SK-N-SH (cell line): ENCODE measurements at regions not wholly inside any gene's neighbourhood (a gene's known extent, or its start where the extent isn't known, plus 50 kb on each side); places are given as distances from the start of the nearest gene placed in this dataset.

ENCODE experiments used
- CTCF ChIA-PET: fragments of 300-600, 350-600 bp; formaldehyde crosslinking; extraction: SDS; loops from one replicate; lab custom pipeline; 2021; lab: Yijun Ruan, JAX
- POLR2A ChIA-PET: fragments of 350-600 bp; sonication (Branson Sonifier 250); formaldehyde crosslinking; extraction: SDS; loops from one replicate; lab custom pipeline; 2020; ENCODE audit warnings: antibody characterized with exemption, inconsistent platforms; lab: Yijun Ruan, JAX
- DNase-seq: peaks from one replicate; pipeline ENCODE4 v3.0.0; 2012
- H2AFZ ChIP-seq: fragments of 200-600 bp; sonication (generic); 2 replicates; pipeline ENCODE4 v1.8.1; 2016; ENCODE audit warnings: antibody characterized with exemption, mild to moderate bottlenecking, low read depth
- H3F3A ChIP-seq: fragments of 200-600 bp; sonication (generic); replicated peaks from 2 replicates; pipeline ENCODE3; 2016; ENCODE audit warnings: antibody characterized with exemption, mild to moderate bottlenecking; ENCODE audit not compliant: insufficient read depth
- H3K27ac ChIP-seq, 2 experiments: fragments of 200-500 bp in 1 of 2; fragments of 200-600 bp in 1 of 2; sonication (Bioruptor generic) in 1 of 2; sonication (generic), shearing (Covaris generic) in 1 of 2; 2 replicates each; pipeline versions ENCODE4 v1.5.1 to v1.6.1; 2014 to 2016; ENCODE audit warnings: low read depth in 2 of 2, inconsistent platforms in 1 of 2, low read length in 1 of 2, mild to moderate bottlenecking in 1 of 2, mixed read lengths in 1 of 2
- H3K27me3 ChIP-seq: fragments of 200-600 bp; sonication (generic), shearing (Covaris generic); 2 replicates; pipeline ENCODE4 v1.6.1; 2016; ENCODE audit warnings: mixed run types; ENCODE audit not compliant: insufficient read depth
- H3K36me3 ChIP-seq, 2 experiments: fragments of 200-500 bp in 1 of 2; fragments of 200-600 bp in 1 of 2; sonication (Bioruptor generic) in 1 of 2; sonication (generic) in 1 of 2; replicated peaks in 1 of 2; 2 replicates each; pipeline versions ENCODE3 to v1.5.1; 2014 to 2016; ENCODE audit warnings: low read length in 1 of 2, mild to moderate bottlenecking in 1 of 2; ENCODE audit not compliant: insufficient read depth in 2 of 2, control insufficient read depth in 1 of 2
- H3K4me1 ChIP-seq, 2 experiments: fragments of 200-500 bp in 1 of 2; fragments of 200-600 bp in 1 of 2; sonication (Bioruptor generic) in 1 of 2; sonication (generic), shearing (Covaris generic) in 1 of 2; 2 replicates each; pipeline versions ENCODE4 v1.5.1 to v1.6.1; 2014 to 2016; ENCODE audit warnings: low read depth in 1 of 2, low read length in 1 of 2, mixed run types in 1 of 2; ENCODE audit not compliant: insufficient read depth in 2 of 2, control insufficient read depth in 1 of 2
- H3K4me2 ChIP-seq: fragments of 200-600 bp; sonication (generic), shearing (Covaris generic); 2 replicates; pipeline ENCODE4 v1.6.1; 2017; ENCODE audit warnings: mixed run types
- H3K4me3 ChIP-seq, 2 experiments: fragments of 200-500 bp in 1 of 2; fragments of 200-600 bp in 1 of 2; sonication (Bioruptor generic) in 1 of 2; sonication (generic), shearing (Covaris generic) in 1 of 2; 2 replicates each; pipeline versions ENCODE4 v1.5.1 to v1.8.1; 2014 to 2016; ENCODE audit warnings: low read depth in 2 of 2, inconsistent platforms in 1 of 2, low read length in 1 of 2, mild to moderate bottlenecking in 1 of 2, mixed read lengths in 1 of 2, moderate library complexity in 1 of 2
- H3K79me2 ChIP-seq: fragments of 200-600 bp; sonication (generic); 2 replicates; pipeline ENCODE4 v1.8.1; 2017; ENCODE audit warnings: mild to moderate bottlenecking; ENCODE audit not compliant: insufficient read depth
- H3K9ac ChIP-seq: fragments of 200-600 bp; sonication (generic); 2 replicates; pipeline ENCODE4 v1.6.1; 2017; ENCODE audit warnings: mixed run types
- H3K9me2 ChIP-seq: fragments of 200-600 bp; sonication (generic); 2 replicates; pipeline ENCODE4 v1.6.1; 2017; ENCODE audit warnings: mixed run types
- H3K9me3 ChIP-seq: fragments of 200-600 bp; sonication (generic); 2 replicates; pipeline ENCODE4 v1.6.1; 2017; ENCODE audit warnings: mixed run types, mild to moderate bottlenecking, moderate library complexity
- H4K20me1 ChIP-seq: fragments of 200-600 bp; sonication (generic); 2 replicates; pipeline ENCODE4 v1.6.1; 2017; ENCODE audit warnings: mild to moderate bottlenecking, mixed run types; ENCODE audit not compliant: insufficient read depth
- CHD2 ChIP-seq: fragments of 150-350 bp; IDR thresholded peaks from 2 replicates; pipeline ENCODE4 v1.6.1; 2018; ENCODE audit warnings: low read length; ENCODE audit not compliant: partially characterized antibody
- EP300 ChIP-seq, 2 experiments: IDR thresholded peaks; 2 replicates each; pipeline versions ENCODE4 v1.4.0 to v1.6.1; 2012; ENCODE audit warnings: borderline replicate concordance in 1 of 2, low read depth in 1 of 2, low read length in 1 of 2
- EZH2phosphoT487 ChIP-seq: fragments of 200-600 bp; sonication (generic); IDR thresholded peaks from 2 replicates; pipeline ENCODE4 v1.6.1; 2017; ENCODE audit warnings: low read depth, mixed run types, mild to moderate bottlenecking, antibody characterized with exemption, moderate library complexity, borderline replicate concordance
- FOXJ3 ChIP-seq: sonication (generic); formaldehyde crosslinking; IDR thresholded peaks from 2 replicates; pipeline ENCODE4 v1.5.1; 2020; ENCODE audit warnings: mild to moderate bottlenecking, missing genetic modification reagents
- GATA2 ChIP-seq: sonication (generic); formaldehyde crosslinking; IDR thresholded peaks from 2 replicates; pipeline ENCODE4 v1.5.0; 2020; ENCODE audit warnings: mild to moderate bottlenecking, missing genetic modification reagents
- JUND ChIP-seq: IDR thresholded peaks from 2 replicates; pipeline ENCODE4 v1.4.0; 2012
- MEF2A ChIP-seq: IDR thresholded peaks from 2 replicates; pipeline ENCODE4 v1.4.0; 2012; ENCODE audit warnings: low read depth, borderline replicate concordance
- NFIC ChIP-seq: IDR thresholded peaks from 2 replicates; pipeline ENCODE4 v1.4.0; 2012; ENCODE audit warnings: borderline replicate concordance
- RAD21 ChIP-seq: IDR thresholded peaks from 2 replicates; pipeline ENCODE4 v1.6.1; 2012; ENCODE audit warnings: mild to moderate bottlenecking, low read length
- RXRA ChIP-seq: IDR thresholded peaks from 2 replicates; pipeline ENCODE4 v1.4.0; 2012; ENCODE audit warnings: low read depth, mild to moderate bottlenecking, borderline replicate concordance
- SMC3 ChIP-seq: IDR thresholded peaks from 2 replicates; pipeline ENCODE4 v1.6.1; 2012; ENCODE audit warnings: low read depth, low read length, improper control_type of control experiment
- TCF12 ChIP-seq: IDR thresholded peaks from 2 replicates; pipeline ENCODE4 v1.4.0; 2012
- TEAD4 ChIP-seq: IDR thresholded peaks from 2 replicates; pipeline ENCODE4 v1.4.0; 2012; ENCODE audit warnings: mild to moderate bottlenecking, borderline replicate concordance; ENCODE audit not compliant: insufficient read depth
- YY1 ChIP-seq: IDR thresholded peaks from 2 replicates; pipeline ENCODE4 v1.4.0; 2012; ENCODE audit warnings: low read depth, mild to moderate bottlenecking
- WGBS: methylation state at CpG from one replicate; pipeline ENCODE4 v1.1.6; 2017; ENCODE audit warnings: low lambda C conversion rate; 5-methylcytosine and 5-hydroxymethylcytosine counted together
- TF ChIP-seq, protein P1 (sequence below): IDR thresholded peaks from 2 replicates; pipeline ENCODE4 v1.4.0; 2012; ENCODE audit warnings: low read depth
- TF ChIP-seq, protein P2 (sequence below): fragments of 200-600 bp; sonication (generic); IDR thresholded peaks from 2 replicates; pipeline ENCODE4 v1.6.1; 2017; ENCODE audit warnings: antibody characterized with exemption, mild to moderate bottlenecking, moderate library complexity
- TF ChIP-seq, protein P3 (sequence below): IDR thresholded peaks from 2 replicates; pipeline ENCODE4 v1.4.0; 2012; ENCODE audit warnings: low read depth, borderline replicate concordance
- TF ChIP-seq, protein P4 (sequence below): fragments of 150-350 bp; IDR thresholded peaks from 2 replicates; pipeline ENCODE4 v1.6.1; 2016; ENCODE audit warnings: mild to moderate bottlenecking, low read depth, low read length

DNA sequence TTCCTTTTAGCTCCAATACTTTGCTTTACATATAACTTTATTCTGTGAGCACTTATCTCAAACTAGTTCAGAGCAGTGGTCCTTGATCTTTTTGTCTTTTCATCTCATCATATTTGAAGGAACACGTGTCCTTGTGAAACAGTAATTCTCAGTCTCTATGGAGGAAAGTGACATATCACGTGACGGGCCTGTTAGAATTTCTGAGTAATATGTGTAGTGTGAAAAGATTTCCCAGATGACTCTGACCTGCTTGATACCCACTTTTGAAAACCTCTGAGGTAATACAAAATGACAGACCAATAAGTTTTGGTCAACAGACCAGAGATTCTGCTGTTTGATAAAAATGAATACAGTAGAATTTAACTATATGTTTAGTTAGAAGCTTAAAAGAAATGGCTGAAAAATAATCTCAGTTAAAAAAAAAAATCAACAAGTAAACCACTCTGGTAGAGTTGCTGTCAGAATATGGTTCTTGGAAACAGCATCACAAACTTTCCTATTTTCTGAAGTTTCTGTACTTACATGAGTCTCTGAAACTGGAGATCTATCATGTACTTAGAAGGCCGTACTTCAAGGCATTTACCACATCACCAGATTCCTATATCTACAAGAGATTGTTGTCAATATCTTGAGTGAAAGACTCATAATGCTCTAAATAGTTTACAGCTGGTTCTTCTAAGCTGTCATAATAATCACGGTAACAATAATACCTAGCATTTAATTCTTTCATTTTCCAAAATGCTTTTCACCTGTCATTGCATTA is 590.2 kb upstream of the TBL1XR1 start:
- DNase-seq, result no peak
- no peak overlapping the region for H2AFZ ChIP-seq
- CTCF ChIA-PET, result interaction anchor here (1.3 kb wide), 1 partner anchor 9 kb away, joined by 4 read pairs; no protein-coding TSS in a partner anchor
- H3K9me2 ChIP-seq, result no peaks in the 10 kb centered on the region
- no peak overlapping the region for H3K9ac ChIP-seq
- no peaks in the 10 kb centered on the region for H3K27me3 ChIP-seq
- TF ChIP-seq EZH2phosphoT487 (no peak), RXRA (no peak), MEF2A (no peak), FOXJ3 (CRISPR knock-in tag) (no peak), CHD2 (no peak), SMC3 (no peak), YY1 (no peak), EP300 (IDR thresholded peaks at IDR 0.05; ENCODE audit: borderline replicate concordance in 1 of 2, low read depth in 1 of 2, low read length in 1 of 2) (no peak), RAD21 (no peak), JUND (no peak), GATA2 (no peak), NFIC (no peak), TEAD4 (no peak), TCF12 (no peak)
- TF ChIP-seq, protein P1, sequence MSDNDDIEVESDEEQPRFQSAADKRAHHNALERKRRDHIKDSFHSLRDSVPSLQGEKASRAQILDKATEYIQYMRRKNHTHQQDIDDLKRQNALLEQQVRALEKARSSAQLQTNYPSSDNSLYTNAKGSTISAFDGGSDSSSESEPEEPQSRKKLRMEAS, result no peak
- TF ChIP-seq, protein P2, sequence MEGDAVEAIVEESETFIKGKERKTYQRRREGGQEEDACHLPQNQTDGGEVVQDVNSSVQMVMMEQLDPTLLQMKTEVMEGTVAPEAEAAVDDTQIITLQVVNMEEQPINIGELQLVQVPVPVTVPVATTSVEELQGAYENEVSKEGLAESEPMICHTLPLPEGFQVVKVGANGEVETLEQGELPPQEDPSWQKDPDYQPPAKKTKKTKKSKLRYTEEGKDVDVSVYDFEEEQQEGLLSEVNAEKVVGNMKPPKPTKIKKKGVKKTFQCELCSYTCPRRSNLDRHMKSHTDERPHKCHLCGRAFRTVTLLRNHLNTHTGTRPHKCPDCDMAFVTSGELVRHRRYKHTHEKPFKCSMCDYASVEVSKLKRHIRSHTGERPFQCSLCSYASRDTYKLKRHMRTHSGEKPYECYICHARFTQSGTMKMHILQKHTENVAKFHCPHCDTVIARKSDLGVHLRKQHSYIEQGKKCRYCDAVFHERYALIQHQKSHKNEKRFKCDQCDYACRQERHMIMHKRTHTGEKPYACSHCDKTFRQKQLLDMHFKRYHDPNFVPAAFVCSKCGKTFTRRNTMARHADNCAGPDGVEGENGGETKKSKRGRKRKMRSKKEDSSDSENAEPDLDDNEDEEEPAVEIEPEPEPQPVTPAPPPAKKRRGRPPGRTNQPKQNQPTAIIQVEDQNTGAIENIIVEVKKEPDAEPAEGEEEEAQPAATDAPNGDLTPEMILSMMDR, result no peak
- TF ChIP-seq, protein P3, sequence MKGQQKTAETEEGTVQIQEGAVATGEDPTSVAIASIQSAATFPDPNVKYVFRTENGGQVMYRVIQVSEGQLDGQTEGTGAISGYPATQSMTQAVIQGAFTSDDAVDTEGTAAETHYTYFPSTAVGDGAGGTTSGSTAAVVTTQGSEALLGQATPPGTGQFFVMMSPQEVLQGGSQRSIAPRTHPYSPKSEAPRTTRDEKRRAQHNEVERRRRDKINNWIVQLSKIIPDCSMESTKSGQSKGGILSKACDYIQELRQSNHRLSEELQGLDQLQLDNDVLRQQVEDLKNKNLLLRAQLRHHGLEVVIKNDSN, result no peak
- TF ChIP-seq, protein P4, sequence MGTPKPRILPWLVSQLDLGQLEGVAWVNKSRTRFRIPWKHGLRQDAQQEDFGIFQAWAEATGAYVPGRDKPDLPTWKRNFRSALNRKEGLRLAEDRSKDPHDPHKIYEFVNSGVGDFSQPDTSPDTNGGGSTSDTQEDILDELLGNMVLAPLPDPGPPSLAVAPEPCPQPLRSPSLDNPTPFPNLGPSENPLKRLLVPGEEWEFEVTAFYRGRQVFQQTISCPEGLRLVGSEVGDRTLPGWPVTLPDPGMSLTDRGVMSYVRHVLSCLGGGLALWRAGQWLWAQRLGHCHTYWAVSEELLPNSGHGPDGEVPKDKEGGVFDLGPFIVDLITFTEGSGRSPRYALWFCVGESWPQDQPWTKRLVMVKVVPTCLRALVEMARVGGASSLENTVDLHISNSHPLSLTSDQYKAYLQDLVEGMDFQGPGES, result no peak
- TF ChIP-seq, all 33 proteins: peak for 0
- POLR2A ChIA-PET, result no interaction called here
- peaks cover 0 to 7% of the 10 kb centered on the region in 2 experiments; a peak in 3 of 4 replicates for H3K4me1 ChIP-seq
- H3K4me2 ChIP-seq, result no peak overlapping the region
- no peaks in the 10 kb centered on the region for H4K20me1 ChIP-seq
- no peaks in the 10 kb centered on the region for H3F3A ChIP-seq
- H3K79me2 ChIP-seq, result no peaks in the 10 kb centered on the region
- H3K9me3 ChIP-seq, result no peaks in the 10 kb centered on the region
- no peak overlapping the region for H3K4me3 ChIP-seq
- H3K36me3 ChIP-seq, result no peaks in the 10 kb centered on the region
- WGBS, result 71% methylated on average over 5 of the region's 5 CpGs
- no peak overlapping the region; a peak in 1 of 4 replicates for H3K27ac ChIP-seq
